Upper lobe of left lung (tissue), 6 donors: ENCODE measurements at regions not wholly inside any gene's neighbourhood (a gene's known extent, or its start where the extent isn't known, plus 50 kb on each side); places are given as distances from the start of the nearest gene placed in this dataset.

Experiments used
- ATAC-seq, 2 donors: fragments of 200-7000 bp; cut with Tn5 transposase; one replicate each; pipeline ENCODE4 v1.9.1; 2022; ENCODE audit warnings: mild to moderate bottlenecking in 2 of 2, moderate library complexity in 2 of 2; ENCODE audit not compliant: low FRiP score in 2 of 2
- DNase-seq, 2 donors: peaks; one replicate each; pipeline ENCODE4 v3.0.0-alpha.2; 2019 to 2020
- H3K27ac ChIP-seq, 4 donors: fragments of 200-600 bp; sonication (generic); one replicate each; pipeline ENCODE4 v1.5.1; 2016 to 2019
- H3K27me3 ChIP-seq, 4 donors: fragments of 200-600 bp; sonication (generic); one replicate each; pipeline ENCODE4 v1.5.1; 2017 to 2019
- H3K36me3 ChIP-seq, 4 donors: fragments of 200-600 bp; sonication (generic); one replicate each; pipeline ENCODE4 v1.5.1; 2016 to 2019
- H3K4me1 ChIP-seq, 4 donors: fragments of 200-600 bp; sonication (generic); one replicate each; pipeline ENCODE4 v1.5.1; 2018 to 2019
- H3K4me3 ChIP-seq, 4 donors: fragments of 200-600 bp; sonication (generic); one replicate each; pipeline ENCODE4 v1.5.1; 2017 to 2019; ENCODE audit warnings: mild to moderate bottlenecking in 2 of 4, moderate library complexity in 1 of 4
- H3K9me3 ChIP-seq, 4 donors: fragments of 200-600 bp; sonication (generic); one replicate each; pipeline ENCODE4 v1.5.1; 2018 to 2019
- EP300 ChIP-seq, 4 donors: sonication (generic); formaldehyde crosslinking; IDR thresholded peaks; one replicate each; pipeline ENCODE4 v1.5.1; 2017; ENCODE audit warnings: antibody characterized with exemption in 4 of 4, control low read depth in 2 of 4
- POLR2A ChIP-seq, 4 donors: fragments of 450-650 bp; IDR thresholded peaks; one replicate each; pipeline ENCODE4 v1.5.1; 2016 to 2017; ENCODE audit warnings: antibody characterized with exemption in 4 of 4, mild to moderate bottlenecking in 2 of 4
- POLR2AphosphoS5 ChIP-seq, 2 donors: sonication (generic); formaldehyde crosslinking; IDR thresholded peaks; one replicate each; pipeline ENCODE4 v1.5.1; 2017; ENCODE audit warnings: antibody characterized with exemption in 2 of 2
- WGBS, 2 donors: methylation state at CpG; one replicate each; pipeline ENCODE4 v1.1.5; 2017 to 2018; 5-methylcytosine and 5-hydroxymethylcytosine counted together
- TF ChIP-seq, protein P1 (sequence below), 6 experiments: fragments of 450-650 bp in 4 of 6; fragments of 200-600 bp in 2 of 6; sonication (generic) in 2 of 6; IDR thresholded peaks; one replicate each; pipeline ENCODE4 v1.5.1; 2016 to 2019; ENCODE audit warnings: antibody characterized with exemption in 6 of 6
- donor health status: DM: no; HTN: no; CAD: no; lungs with moderate emphysema.
- donor health status: DM: no; HTN: yes; CAD: no; lungs with severe emphysema.

DNA sequence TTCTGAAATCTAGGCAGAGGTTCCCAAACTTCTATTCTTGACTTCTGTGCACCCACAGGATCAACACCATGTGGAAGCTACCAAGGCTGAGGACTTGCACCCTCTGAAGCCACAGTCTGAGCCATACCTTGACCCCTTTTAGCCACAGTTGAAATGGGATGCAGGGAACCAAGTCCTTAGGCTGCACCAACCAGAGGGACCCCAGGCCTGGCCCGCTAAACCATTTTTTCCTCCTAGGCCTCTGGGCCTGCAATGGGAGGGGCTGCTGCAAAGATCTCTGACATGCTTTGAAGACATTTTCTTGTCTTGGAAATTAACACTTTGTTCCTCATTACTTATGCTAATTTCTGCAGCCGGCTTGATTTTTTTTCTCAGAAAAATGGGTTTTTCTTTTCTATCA, 133.9 kb upstream of the TSPAN8 start:
- H3K36me3 ChIP-seq: no peaks in the 10 kb centered on the region
- 92 to 98% methylated on average over 2 of the region's 2 CpGs for WGBS, 2 donors
- H3K27me3 ChIP-seq: no peaks in the 10 kb centered on the region
- H3K4me3 ChIP-seq: no peak overlapping the region
- no peak for DNase-seq
- H3K9me3 ChIP-seq: peaks cover 0 to 12% (median 4%) of the 10 kb centered on the region in 4 donors
- H3K27ac ChIP-seq: no peak overlapping the region
- no peaks in the 10 kb centered on the region for H3K4me1 ChIP-seq
- TF ChIP-seq POLR2AphosphoS5 (IDR thresholded peaks at IDR 0.05) (no peak), POLR2A (IDR thresholded peaks at IDR 0.05) (no peak), EP300 (IDR thresholded peaks at IDR 0.05) (no peak)
- TF ChIP-seq, protein P1, sequence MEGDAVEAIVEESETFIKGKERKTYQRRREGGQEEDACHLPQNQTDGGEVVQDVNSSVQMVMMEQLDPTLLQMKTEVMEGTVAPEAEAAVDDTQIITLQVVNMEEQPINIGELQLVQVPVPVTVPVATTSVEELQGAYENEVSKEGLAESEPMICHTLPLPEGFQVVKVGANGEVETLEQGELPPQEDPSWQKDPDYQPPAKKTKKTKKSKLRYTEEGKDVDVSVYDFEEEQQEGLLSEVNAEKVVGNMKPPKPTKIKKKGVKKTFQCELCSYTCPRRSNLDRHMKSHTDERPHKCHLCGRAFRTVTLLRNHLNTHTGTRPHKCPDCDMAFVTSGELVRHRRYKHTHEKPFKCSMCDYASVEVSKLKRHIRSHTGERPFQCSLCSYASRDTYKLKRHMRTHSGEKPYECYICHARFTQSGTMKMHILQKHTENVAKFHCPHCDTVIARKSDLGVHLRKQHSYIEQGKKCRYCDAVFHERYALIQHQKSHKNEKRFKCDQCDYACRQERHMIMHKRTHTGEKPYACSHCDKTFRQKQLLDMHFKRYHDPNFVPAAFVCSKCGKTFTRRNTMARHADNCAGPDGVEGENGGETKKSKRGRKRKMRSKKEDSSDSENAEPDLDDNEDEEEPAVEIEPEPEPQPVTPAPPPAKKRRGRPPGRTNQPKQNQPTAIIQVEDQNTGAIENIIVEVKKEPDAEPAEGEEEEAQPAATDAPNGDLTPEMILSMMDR (IDR thresholded peaks at IDR 0.05): no peak
- ATAC-seq: no peak

DNA sequence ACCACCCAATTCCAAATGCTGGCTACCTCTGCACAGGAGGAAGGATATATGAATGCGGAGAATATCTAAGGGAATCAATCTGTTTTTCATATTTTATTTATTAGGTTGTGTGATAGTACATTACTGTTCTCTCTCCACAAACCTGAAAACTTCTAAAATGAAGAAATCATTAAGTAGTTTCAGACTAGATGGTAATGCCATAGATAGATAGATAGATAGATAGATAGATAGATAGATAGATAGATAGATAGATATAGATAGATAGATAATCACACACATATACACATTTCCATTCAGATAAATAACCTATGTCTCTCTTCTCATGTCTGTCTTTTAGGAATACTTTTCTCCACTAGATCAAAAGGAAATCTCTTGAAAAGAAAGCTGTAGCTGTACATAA, 126.1 kb upstream of the TSPAN8 start:
- no peak overlapping the region for H3K4me3 ChIP-seq
- no peak overlapping the region for H3K27ac ChIP-seq
- H3K36me3 ChIP-seq: no peaks in the 10 kb centered on the region
- no peaks in the 10 kb centered on the region for H3K4me1 ChIP-seq
- no peak for TF ChIP-seq POLR2AphosphoS5 (IDR thresholded peaks at IDR 0.05)
- TF ChIP-seq EP300 (IDR thresholded peaks at IDR 0.05): no peak
- TF ChIP-seq POLR2A (IDR thresholded peaks at IDR 0.05): no peak
- TF ChIP-seq, protein P1 (IDR thresholded peaks at IDR 0.05): no peak
- 97 to 100% methylated on average over 1 of the region's 1 CpG for WGBS, 2 donors
- H3K27me3 ChIP-seq: no peaks in the 10 kb centered on the region
- ATAC-seq (no peak), DNase-seq (no peak)
- H3K9me3 ChIP-seq: no peaks in the 10 kb centered on the region

DNA sequence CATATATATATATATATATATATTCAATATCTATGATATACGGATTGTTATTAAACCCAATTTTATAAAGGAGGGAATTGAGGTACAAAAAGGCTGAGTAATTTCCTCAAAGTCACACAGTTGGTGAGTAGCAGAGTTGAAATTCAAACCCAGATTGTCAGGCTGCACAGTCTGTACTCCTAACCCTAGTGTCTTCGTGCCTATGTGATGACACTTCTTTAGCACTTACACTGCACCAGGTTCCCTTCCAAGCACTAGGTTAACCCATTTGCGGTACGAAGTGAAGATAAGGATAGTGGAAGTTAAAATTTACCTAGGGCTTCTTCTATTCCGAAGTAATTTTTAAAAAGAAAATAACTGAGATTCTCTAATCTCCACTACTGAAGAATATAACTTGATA, 125.1 kb upstream of the TSPAN8 start:
- no peaks in the 10 kb centered on the region for H3K9me3 ChIP-seq
- no peaks in the 10 kb centered on the region for H3K27me3 ChIP-seq
- no peaks in the 10 kb centered on the region for H3K36me3 ChIP-seq
- TF ChIP-seq POLR2AphosphoS5 (IDR thresholded peaks at IDR 0.05): no peak
- TF ChIP-seq, protein P1 (IDR thresholded peaks at IDR 0.05): no peak
- TF ChIP-seq POLR2A (IDR thresholded peaks at IDR 0.05): no peak
- no peak for TF ChIP-seq EP300 (IDR thresholded peaks at IDR 0.05)
- 78 to 82% methylated on average over 5 of the region's 5 CpGs for WGBS, 2 donors
- H3K4me1 ChIP-seq: no peaks in the 10 kb centered on the region
- no peak overlapping the region for H3K4me3 ChIP-seq
- no peak overlapping the region for H3K27ac ChIP-seq
- no peak for DNase-seq
- ATAC-seq: no peak

DNA sequence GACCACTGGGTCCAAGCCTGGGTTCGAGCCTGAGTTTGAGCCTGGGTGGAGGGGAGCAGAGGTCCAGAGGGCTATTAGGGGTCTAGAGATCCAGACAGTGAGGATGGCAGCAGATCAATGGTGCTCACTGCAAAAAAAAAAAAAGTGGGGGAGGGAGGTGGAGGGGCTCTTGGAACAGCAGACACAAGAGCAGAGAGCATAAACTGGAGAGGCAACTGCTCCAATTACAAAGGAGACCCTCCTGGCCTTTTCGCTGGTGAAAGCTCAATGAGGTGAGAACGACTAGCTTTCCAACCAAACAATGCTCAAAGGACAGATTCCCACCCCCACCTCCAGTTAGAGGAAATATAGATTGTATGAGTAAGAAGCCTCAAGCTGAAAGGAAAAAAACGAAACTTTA, 124.2 kb upstream of the TSPAN8 start:
- 51 to 68% methylated on average over 4 of the region's 4 CpGs for WGBS, 2 donors
- no peaks in the 10 kb centered on the region for H3K27me3 ChIP-seq
- H3K9me3 ChIP-seq: no peaks in the 10 kb centered on the region
- DNase-seq (no peak), ATAC-seq (no peak)
- no peak overlapping the region for H3K27ac ChIP-seq
- no peak overlapping the region for H3K4me3 ChIP-seq
- H3K4me1 ChIP-seq: no peaks in the 10 kb centered on the region
- TF ChIP-seq POLR2A (IDR thresholded peaks at IDR 0.05) (no peak), EP300 (IDR thresholded peaks at IDR 0.05) (no peak), POLR2AphosphoS5 (IDR thresholded peaks at IDR 0.05) (no peak)
- TF ChIP-seq, protein P1 (IDR thresholded peaks at IDR 0.05): no peak
- no peaks in the 10 kb centered on the region for H3K36me3 ChIP-seq

DNA sequence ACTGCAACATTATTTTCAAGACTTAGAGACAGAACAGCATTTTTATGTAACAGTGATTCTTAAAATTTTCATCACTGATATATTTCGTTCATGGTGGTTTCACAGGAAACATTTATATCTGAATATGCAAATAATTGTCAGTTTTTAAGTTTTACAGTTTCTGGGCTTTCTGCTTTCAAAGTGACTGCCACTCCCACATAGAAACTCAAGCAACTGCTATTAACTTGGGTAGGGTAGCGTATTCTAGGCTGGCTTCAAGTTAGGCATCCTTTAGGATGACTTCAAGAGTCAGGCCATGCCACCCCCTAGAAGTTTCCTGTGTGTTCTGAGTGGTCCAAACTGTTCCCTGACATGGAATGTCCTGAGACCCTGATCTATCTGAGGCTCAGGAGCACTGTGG, 123.6 kb upstream of the TSPAN8 start:
- ATAC-seq (no peak), DNase-seq (no peak)
- no peaks in the 10 kb centered on the region for H3K9me3 ChIP-seq
- no peaks in the 10 kb centered on the region for H3K27me3 ChIP-seq
- H3K4me3 ChIP-seq: no peak overlapping the region
- 79 to 84% methylated on average over 2 of the region's 2 CpGs for WGBS, 2 donors
- no peak for TF ChIP-seq POLR2AphosphoS5 (IDR thresholded peaks at IDR 0.05)
- TF ChIP-seq, protein P1 (IDR thresholded peaks at IDR 0.05): no peak
- TF ChIP-seq EP300 (IDR thresholded peaks at IDR 0.05): no peak
- TF ChIP-seq POLR2A (IDR thresholded peaks at IDR 0.05): no peak
- no peak overlapping the region for H3K27ac ChIP-seq
- H3K4me1 ChIP-seq: no peaks in the 10 kb centered on the region
- no peaks in the 10 kb centered on the region for H3K36me3 ChIP-seq
